Activated CD4-positive, CD25-positive, alpha-beta regulatory T cell treated with anti-CD3 and anti-CD28 coated beads, Interleukin-2, amount 50 U/mL, for 24 hours (primary cell): ENCODE measurements at regions not wholly inside any gene's neighbourhood (a gene's known extent, or its start where the extent isn't known, plus 50 kb on each side); places are given as distances from the start of the nearest gene placed in this dataset.
"Not testable (repeated sequence)": the region's sequence is repeated elsewhere in the genome, so short reads cannot be mapped to it uniquely, and the experiment has no call there.

Source experiments
- ATAC-seq, 2 donors: fragments of 150-1000 bp; cut with Tn5 transposase; one replicate each; pipeline ENCODE4 v1.10.0; 2021; ENCODE audit warnings: mild to moderate bottlenecking in 1 of 2, moderate library complexity in 1 of 2

DNA sequence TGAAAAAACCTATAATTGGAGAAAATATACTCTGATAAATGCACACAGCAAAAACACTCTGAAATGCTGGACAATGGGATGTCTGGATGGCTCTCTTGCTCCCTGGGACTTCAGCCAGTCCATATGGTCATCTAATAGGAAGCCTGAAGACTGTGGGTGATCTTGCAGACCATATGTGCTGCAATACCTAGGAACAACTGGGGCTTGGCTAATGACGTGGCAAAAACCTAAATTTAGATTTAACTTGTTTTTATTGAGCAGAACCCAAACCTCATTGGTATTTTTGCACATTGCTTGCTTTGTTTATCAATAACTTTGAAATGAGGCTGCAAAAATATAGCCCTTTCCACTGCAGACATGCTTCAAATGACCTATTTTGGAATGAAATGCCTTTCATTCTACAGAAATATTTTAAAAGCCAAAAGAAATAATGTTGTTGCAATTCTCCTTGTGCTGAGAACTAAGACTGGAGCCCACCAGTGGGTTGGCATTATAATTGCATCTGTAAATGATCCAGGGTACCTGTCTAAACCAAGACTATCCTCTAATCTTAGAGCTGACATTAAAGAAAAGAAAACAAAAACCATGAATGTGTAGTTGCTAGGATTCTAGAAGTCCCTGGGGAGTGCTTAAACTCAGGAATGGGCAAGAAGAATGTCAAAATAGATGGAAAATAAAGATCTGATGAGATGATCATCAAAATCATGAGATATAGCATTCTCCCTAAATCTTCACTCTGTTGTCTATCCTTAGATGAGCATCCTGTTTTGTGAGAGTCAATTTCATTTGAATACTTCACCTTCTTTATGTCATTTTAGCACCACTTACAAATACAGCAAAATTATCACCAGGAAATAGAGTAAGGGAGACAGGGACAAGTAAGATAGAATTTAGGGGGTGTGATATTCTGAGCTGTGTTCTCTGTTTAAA lies 152.1 kb upstream of the RIMS1 start:
- ATAC-seq: no peak

DNA sequence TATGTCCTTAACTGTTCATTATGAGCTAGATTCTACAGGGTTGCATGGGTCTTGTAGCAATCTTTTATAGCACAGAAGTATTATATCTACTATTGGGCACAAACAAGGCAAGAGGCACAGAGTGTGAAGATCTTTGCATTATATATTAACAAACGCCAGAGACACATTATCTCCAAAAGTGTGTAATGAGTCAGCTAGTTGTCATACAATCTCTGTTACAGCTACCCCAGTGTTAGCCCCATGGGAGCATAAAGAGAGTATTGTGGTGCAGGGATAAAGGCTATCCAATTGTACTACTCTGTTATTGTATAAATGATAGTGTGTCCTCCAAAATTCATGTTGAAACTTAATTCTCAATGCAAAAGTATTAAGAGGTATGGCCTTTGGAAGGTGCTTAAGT lies 148.4 kb upstream of the RIMS1 start:
- no peak for ATAC-seq

DNA sequence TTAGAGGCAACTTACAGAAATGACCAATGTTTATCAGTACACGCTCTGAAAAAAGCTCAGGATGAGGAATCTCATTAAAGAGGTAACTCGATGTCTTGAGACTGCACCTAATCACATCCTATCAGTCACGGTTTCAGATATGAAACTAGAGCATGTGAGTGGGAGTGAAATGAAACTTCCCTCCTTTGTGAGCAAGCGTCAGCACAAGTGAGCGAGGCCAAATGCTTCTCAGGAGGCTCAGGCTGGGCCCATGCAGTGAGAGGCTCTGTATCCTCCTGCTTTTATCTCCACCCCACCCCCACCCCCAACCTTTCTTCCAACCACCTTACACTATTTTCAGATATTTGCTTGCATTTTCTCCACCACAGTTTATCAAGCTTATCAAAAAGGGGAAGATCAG lies 140.8 kb upstream of the RIMS1 start:
- no peak for ATAC-seq

DNA sequence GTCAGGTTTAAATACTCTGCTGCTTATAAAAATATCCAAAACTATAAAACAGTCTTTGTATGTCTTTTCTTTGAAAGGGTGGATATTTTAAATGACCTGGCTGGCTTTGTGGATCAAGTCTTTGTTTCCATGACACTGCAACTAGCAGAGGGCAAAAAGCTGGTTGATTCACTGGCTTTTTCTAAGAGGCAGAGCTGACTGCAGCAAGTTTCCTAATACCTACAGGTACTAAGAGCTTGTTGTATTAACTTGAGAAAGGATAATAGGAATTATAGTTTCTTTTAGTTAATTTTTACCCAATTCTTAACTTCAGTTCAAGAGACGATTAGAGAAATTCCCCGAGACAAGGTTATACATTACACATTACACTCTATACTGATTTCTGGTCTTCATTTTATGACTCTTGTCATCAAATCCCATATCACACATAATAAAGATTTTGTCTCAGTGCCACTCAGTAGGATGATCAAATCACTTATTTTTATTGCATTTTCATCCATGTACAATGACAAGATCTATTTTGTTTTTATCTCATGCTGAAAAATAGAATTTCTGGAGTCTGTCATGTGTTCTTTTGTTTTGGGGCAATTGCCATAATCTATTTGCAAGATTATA lies 120.1 kb upstream of the RIMS1 start:
- ATAC-seq: no peak

DNA sequence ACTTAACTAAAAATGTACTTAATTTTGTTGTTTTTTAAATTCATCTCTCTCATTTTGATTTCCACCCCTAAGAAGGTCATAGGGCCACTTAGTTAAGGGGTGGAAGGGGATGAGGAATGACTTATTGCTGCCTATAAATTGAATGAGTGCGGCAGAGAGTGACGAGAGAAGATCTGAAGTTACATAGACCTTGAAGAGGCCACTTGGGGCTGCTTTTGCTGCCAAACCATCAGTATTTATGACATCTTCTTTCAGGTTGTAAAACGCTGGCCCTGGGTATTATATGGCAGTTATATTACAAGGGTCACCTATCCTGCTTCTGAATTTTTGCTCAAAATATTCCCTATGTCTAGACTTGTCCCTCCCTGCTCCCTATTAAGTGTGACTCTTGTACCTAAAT lies 119.6 kb upstream of the RIMS1 start:
- ATAC-seq: no peak

DNA sequence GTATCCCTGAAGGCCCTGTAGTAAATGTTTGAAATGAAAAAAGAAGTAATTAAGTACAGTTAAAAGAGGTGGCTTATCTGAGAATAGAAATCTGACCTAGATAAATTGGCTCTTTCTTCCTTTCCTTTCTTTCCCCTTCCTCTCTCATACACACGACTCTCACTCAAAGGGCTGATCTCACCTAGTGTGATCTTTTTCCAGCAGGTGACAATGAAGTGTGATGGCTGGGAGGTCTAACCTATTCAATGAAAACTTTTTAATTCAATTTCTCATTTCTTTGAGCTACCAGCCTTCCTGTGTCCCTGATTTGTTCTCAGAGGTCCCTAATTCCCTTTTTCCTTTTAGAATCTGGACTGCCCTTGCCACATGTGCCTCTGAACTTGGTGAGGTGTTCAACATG lies 118.0 kb upstream of the RIMS1 start:
- ATAC-seq: no peak

DNA sequence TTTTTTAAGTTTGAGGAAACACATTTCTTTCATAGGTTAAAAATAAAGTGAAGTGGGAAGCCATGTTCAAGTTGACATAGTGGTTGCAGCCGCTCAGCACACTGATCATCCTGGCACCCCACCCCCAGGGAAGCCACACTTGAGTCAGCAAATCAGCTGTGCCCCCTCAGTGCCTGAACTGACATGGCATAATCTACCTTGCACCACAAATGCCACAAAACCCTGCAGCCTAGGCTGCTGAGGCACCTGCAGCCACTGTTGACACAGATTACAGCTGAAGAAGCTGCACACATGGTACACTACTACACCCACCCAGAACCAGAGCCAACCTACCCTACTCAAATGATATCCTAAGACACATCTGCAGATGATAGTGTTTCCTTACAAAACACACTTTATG lies 77.5 kb upstream of the RIMS1 start:
- ATAC-seq: no peak

DNA sequence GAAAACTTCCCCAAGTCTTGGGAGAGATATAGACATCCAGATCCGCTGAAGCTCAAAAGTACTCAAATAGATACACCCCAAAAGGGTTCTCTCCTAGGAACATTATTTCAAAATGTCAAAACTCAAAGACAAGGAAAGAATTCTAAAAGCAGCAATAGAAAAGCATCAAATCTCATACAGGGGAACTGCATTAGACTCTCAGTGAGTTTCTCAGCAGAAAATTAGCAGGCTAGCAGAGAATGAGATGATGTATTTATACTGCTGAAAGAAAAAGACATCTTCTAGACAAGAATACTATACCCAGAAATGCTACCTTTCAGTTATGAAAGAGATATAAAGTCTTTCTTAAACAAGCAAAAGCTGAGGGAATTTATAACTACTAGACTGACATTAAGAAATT lies 75.5 kb upstream of the RIMS1 start:
- ATAC-seq: no peak

DNA sequence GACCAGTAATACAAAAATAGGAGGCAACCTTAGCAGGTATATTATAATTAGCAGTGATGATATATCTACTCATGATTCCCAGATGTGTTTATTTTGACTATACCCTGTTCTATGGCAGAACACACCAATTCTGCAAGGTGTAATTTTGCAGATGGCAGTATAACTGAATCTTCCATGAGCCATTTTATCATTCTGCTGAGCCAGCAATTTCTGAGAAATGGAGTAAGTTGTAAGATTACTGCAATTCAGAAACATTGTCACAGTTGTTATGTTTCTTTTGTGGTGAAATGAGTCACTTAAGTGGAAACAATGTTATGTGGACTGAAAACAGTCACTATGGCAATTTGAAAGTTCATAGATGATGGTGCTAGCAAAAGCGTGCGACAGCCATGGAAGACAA lies 63.7 kb upstream of the RIMS1 start:
- no peak for ATAC-seq

DNA sequence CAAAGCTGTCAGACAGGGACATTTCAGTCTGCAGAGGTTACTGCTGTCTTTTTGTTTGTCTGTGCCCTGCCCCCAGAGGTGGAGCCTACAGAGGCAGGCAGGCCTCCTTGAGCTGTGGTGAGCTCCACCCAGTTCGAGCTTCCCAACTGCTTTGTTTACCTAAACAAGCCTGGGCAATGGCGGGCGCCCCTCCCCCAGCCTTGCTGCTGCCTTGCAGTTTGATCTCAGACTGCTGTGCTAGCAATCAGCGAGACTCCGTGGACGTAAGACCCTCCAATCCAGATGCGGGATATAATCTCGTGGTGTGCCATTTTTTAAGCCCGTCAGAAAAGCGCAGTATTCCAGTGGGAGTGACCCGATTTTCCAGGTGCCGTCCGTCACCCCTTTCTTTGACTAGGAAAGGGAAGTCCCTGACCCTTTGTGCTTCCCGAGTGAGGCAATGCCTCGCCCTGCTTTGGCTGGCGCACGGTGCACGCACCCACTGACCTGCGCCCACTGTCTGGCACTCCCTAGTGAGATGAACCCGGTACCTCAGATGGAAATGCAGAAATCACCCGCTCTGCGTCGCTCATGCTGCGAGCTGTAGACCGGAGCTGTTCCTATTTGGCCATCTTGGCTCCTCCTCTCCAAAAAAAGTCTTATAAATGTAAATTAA lies 54.1 kb upstream of the RIMS1 start:
- not testable (repeated sequence) for ATAC-seq
